ENCODE measurements at regions not wholly inside any gene's neighbourhood (a gene's known extent, or its start where the extent isn't known, plus 50 kb on each side); places are given as distances from the start of the nearest gene placed in this dataset.
A peak's percentile ranks its signal among the peaks of the same experiment; 100 is the strongest.

DNA sequence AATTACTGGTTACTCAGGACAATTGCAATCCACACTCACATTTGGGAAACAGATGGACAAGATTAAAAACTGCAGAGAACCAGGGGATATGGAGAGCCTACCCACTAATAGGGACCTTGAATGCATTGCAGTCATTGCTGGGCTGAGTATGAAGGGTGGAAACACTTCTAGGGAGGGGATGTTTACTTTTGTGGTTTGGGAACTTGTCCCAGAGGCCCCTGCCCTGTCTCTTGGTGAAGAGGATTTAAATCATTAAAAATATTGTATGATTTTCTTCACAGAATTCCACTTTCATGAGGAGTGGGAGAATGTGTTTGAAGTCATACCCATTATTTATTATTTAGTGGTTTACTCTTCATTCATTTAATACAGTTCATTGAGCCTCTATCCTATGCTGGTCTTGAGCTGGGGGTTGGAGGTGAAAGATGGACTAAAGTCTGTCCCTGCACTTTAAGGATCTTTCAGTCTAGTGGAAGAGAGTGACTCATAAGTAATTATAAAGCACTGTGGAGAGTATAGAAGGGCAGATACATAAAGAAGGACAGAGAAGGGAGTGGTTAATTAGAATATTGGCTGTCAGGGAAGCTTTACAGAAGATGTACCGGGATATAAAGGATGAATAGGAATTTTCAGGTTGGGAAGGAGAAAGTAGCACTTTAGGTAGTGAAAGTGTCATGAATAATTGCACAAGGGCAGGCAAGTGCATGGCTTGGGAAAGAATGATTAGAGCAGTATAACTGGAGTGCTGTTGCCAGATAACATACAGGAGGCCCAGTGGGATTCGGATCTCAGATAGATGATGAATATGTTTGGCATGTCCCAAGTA lies 313.4 kb downstream of the LPIN1 start:
- 78% methylated on average over 2 of the region's 2 CpGs for WGBS (ENCODE audit: insufficient coverage, low coverage, low lambda C conversion rate, missing lambda C conversion rate)
- H3K27ac ChIP-seq: no peak overlapping the region
- no peak overlapping the region for H3K4me3 ChIP-seq
- H3K4me1 ChIP-seq: no peaks in the 10 kb centered on the region
- H3K9me3 ChIP-seq: no peaks in the 10 kb centered on the region
- intact Hi-C loops (cut with DNase I): no loop called here
- ATAC-seq (no peak), DNase-seq (no peak)
- TF ChIP-seq, protein P1, sequence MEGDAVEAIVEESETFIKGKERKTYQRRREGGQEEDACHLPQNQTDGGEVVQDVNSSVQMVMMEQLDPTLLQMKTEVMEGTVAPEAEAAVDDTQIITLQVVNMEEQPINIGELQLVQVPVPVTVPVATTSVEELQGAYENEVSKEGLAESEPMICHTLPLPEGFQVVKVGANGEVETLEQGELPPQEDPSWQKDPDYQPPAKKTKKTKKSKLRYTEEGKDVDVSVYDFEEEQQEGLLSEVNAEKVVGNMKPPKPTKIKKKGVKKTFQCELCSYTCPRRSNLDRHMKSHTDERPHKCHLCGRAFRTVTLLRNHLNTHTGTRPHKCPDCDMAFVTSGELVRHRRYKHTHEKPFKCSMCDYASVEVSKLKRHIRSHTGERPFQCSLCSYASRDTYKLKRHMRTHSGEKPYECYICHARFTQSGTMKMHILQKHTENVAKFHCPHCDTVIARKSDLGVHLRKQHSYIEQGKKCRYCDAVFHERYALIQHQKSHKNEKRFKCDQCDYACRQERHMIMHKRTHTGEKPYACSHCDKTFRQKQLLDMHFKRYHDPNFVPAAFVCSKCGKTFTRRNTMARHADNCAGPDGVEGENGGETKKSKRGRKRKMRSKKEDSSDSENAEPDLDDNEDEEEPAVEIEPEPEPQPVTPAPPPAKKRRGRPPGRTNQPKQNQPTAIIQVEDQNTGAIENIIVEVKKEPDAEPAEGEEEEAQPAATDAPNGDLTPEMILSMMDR (IDR thresholded peaks at IDR 0.05): no peak
- TF ChIP-seq POLR2A (IDR thresholded peaks at IDR 0.05): no peak
- no peaks in the 10 kb centered on the region for H3K36me3 ChIP-seq
- no peaks in the 10 kb centered on the region for H3K27me3 ChIP-seq

DNA sequence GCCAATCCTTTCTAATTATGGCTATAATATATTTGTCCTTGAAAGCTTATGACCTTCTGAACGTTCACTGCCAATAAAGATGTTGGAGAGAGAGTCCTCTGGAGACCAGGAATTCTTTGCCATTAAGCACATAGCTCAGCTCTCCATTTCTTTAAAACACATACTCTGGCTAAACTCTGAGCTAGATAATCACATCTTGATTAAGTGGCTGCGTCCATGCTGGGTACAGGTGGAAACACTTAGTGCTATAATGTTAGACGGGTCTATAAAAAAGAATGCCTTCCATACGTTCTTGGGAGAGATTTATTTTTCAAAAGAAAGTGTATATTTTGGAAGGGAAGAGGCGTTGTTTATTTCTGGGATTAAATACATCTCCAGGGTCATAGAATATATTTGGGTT lies 314.5 kb downstream of the LPIN1 start:
- no peaks in the 10 kb centered on the region for H3K4me1 ChIP-seq
- H3K36me3 ChIP-seq: no peaks in the 10 kb centered on the region
- intact Hi-C loops (cut with DNase I): no loop called here
- no peaks in the 10 kb centered on the region for H3K9me3 ChIP-seq
- ATAC-seq (no peak), DNase-seq (no peak)
- WGBS (ENCODE audit: insufficient coverage, low coverage, low lambda C conversion rate, missing lambda C conversion rate): 42% methylated on average over 5 of the region's 5 CpGs
- H3K27me3 ChIP-seq: no peaks in the 10 kb centered on the region
- TF ChIP-seq, protein P1 (IDR thresholded peaks at IDR 0.05): no peak
- TF ChIP-seq POLR2A (IDR thresholded peaks at IDR 0.05): no peak
- no peak overlapping the region for H3K27ac ChIP-seq
- no peak overlapping the region for H3K4me3 ChIP-seq

DNA sequence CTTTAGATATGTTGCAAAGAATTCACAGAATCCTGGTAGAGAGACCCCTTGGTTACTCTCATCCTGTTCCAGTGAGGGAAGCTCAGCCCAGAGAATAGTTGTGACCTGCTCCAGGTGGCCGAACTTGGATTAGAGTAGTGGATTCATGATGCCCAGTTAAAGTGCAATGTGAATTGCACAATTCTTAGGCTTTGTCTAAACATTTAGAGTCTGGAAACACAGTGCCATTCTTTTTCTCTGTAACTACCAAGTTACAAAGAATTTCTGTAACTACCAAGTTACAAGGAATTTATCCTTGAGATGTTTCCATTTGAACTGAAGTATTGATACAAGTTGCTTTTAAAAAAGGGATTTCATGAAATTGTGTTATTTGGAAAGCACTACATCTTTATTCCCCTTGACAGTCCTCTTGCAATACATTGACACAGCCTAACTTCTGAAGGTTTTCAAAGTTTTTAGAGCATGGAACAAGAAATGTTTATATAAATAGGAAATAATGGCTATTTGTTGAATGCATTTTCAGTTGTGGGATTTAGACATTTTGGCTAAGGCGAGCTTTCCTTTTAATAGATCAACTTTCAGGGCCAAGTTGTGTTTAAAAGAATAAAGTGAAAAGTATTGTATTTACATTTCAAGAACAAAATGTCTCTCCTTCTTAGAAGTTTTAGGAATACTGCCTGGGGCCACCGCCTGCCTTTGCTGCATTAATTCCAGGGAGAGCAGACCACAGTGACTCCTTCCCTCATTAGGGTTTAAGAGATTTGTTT lies 315.0 kb downstream of the LPIN1 start:
- TF ChIP-seq, protein P1 (IDR thresholded peaks at IDR 0.05): no peak
- TF ChIP-seq POLR2A (IDR thresholded peaks at IDR 0.05): no peak
- H3K4me1 ChIP-seq: no peaks in the 10 kb centered on the region
- no peak overlapping the region for H3K27ac ChIP-seq
- intact Hi-C loops (cut with DNase I): no loop called here
- no peaks in the 10 kb centered on the region for H3K27me3 ChIP-seq
- WGBS (ENCODE audit: insufficient coverage, low coverage, low lambda C conversion rate, missing lambda C conversion rate): 58% methylated on average over 3 of the region's 3 CpGs
- DNase-seq (no peak), ATAC-seq (peak in 1 of 4 donors; percentile 44)
- H3K36me3 ChIP-seq: no peaks in the 10 kb centered on the region
- H3K9me3 ChIP-seq: no peaks in the 10 kb centered on the region
- no peak overlapping the region for H3K4me3 ChIP-seq

DNA sequence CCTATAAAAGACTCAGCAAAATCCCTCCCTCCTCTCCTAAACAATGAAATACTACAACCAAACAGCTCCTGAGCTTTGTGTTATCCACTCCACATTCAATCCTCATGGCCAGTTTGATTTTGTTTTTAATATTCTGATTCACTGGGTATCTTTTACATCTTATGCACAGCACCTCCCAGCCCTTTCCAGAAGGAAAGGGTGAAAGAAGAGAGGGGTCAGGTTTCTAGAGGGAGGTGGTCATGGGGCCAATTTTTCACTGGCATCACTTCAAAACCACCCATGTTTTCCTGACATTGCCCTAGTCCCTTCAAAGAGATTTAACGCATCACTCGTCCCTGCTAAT lies 315.6 kb downstream of the LPIN1 start:
- Histone ChIP-seq H3K36me3 (no peaks in the 10 kb centered on the region), H3K4me3 (no peak overlapping the region), H3K27ac (no peak overlapping the region), H3K27me3 (no peaks in the 10 kb centered on the region), H3K9me3 (no peaks in the 10 kb centered on the region), H3K4me1 (no peaks in the 10 kb centered on the region)
- TF ChIP-seq, protein P1 (IDR thresholded peaks at IDR 0.05): no peak
- TF ChIP-seq POLR2A (IDR thresholded peaks at IDR 0.05): no peak
- DNase-seq (no peak), ATAC-seq (no peak)
- intact Hi-C loops (cut with DNase I): no loop called here
- WGBS (ENCODE audit: insufficient coverage, low coverage, low lambda C conversion rate, missing lambda C conversion rate): 89% methylated on average over 2 of the region's 2 CpGs

Measured in right lobe of liver (tissue), 6 donors.